ENCODE measurements at regions not wholly inside any gene's neighbourhood (a gene's known extent, or its start where the extent isn't known, plus 50 kb on each side); places are given as distances from the start of the nearest gene placed in this dataset.
"Not testable (repeated sequence)": the region's sequence is repeated elsewhere in the genome, so short reads cannot be mapped to it uniquely, and the experiment has no call there.

DNA sequence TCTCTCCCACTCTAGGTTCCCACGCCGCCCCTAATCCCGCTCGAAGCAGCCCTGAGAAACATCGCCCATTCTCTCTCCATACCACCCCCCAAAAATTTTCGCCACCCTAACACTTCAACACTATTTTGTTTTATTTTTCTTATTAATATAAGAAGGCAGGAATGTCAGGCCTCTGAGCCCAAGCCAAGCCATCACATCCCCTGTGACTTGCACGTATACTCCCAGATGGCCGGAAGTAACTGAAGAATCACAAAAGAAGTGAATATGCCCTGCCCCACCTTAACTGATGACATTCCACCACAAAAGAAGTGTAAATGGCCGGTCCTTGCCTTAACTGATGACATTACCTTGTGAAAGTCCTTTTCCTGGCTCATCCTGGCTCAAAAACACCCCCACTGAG is 127.2 kb upstream of the ADCY2 start:
- TF ChIP-seq, protein P1, sequence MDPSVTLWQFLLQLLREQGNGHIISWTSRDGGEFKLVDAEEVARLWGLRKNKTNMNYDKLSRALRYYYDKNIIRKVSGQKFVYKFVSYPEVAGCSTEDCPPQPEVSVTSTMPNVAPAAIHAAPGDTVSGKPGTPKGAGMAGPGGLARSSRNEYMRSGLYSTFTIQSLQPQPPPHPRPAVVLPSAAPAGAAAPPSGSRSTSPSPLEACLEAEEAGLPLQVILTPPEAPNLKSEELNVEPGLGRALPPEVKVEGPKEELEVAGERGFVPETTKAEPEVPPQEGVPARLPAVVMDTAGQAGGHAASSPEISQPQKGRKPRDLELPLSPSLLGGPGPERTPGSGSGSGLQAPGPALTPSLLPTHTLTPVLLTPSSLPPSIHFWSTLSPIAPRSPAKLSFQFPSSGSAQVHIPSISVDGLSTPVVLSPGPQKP (IDR thresholded peaks at IDR 0.05; ENCODE audit: borderline replicate concordance, low read depth, low read length), result not testable (repeated sequence)
- TF ChIP-seq, protein P2, sequence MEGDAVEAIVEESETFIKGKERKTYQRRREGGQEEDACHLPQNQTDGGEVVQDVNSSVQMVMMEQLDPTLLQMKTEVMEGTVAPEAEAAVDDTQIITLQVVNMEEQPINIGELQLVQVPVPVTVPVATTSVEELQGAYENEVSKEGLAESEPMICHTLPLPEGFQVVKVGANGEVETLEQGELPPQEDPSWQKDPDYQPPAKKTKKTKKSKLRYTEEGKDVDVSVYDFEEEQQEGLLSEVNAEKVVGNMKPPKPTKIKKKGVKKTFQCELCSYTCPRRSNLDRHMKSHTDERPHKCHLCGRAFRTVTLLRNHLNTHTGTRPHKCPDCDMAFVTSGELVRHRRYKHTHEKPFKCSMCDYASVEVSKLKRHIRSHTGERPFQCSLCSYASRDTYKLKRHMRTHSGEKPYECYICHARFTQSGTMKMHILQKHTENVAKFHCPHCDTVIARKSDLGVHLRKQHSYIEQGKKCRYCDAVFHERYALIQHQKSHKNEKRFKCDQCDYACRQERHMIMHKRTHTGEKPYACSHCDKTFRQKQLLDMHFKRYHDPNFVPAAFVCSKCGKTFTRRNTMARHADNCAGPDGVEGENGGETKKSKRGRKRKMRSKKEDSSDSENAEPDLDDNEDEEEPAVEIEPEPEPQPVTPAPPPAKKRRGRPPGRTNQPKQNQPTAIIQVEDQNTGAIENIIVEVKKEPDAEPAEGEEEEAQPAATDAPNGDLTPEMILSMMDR (conservative IDR thresholded peaks at IDR 0.05; ENCODE audit: low read depth, low read length), result not testable (repeated sequence)
- not testable (repeated sequence) for TF ChIP-seq MXI1 (IDR thresholded peaks at IDR 0.05; ENCODE audit: borderline replicate concordance, low read depth, low read length); RFX5 (IDR thresholded peaks at IDR 0.05; ENCODE audit: low read depth, low read length)

Data from IMR-90 (cell line).